LoVo (cell line): ENCODE measurements at regions not wholly inside any gene's neighbourhood (a gene's known extent, or its start where the extent isn't known, plus 50 kb on each side); places are given as distances from the start of the nearest gene placed in this dataset.

Source experiments
- DNase-seq: peaks from one replicate; pipeline ENCODE4 v3.0.0-alpha.2; 2016; ENCODE audit warnings: low spot score

- no peak for DNase-seq
Measured at GRCh38 chr14:105776924-105777323, 250.5 kb downstream of the TMEM121 start.

GRCh38 chr14:105783707-105784106 lies 257.3 kb downstream of the TMEM121 start:
- DNase-seq, result no peak

GRCh38 chr14:105793836-105794235 lies 267.5 kb downstream of the TMEM121 start:
- no peak for DNase-seq

- DNase-seq, result no peak
Measured at GRCh38 chr14:105797546-105797945, 271.2 kb downstream of the TMEM121 start.

- no peak for DNase-seq
Measured at GRCh38 chr14:105805701-105806100, 279.3 kb downstream of the TMEM121 start.

- DNase-seq, result no peak
Measured at GRCh38 chr14:105806568-105806967, 280.2 kb downstream of the TMEM121 start.

- DNase-seq, result no peak
Measured at GRCh38 chr14:105817971-105818711, 291.8 kb downstream of the TMEM121 start.

- DNase-seq, result no peak
Measured at GRCh38 chr14:105818712-105819005, 292.3 kb downstream of the TMEM121 start.

- no peak for DNase-seq
Measured at GRCh38 chr14:105830171-105830570, 303.8 kb downstream of the TMEM121 start.

- no peak for DNase-seq
Measured at GRCh38 chr14:105836160-105836559, 309.8 kb downstream of the TMEM121 start.

GRCh38 chr14:105836730-105837129 lies 310.3 kb downstream of the TMEM121 start:
- DNase-seq, result no peak

GRCh38 chr14:105837349-105838063 lies 311.1 kb downstream of the TMEM121 start:
- no peak for DNase-seq

GRCh38 chr14:105838107-105838506 lies 311.7 kb downstream of the TMEM121 start:
- DNase-seq, result no peak

GRCh38 chr14:105838591-105839424 lies 312.4 kb downstream of the TMEM121 start:
- DNase-seq, result no peak

- no peak for DNase-seq
Measured at GRCh38 chr14:105839425-105840265, 313.3 kb downstream of the TMEM121 start.

- DNase-seq, result no peak
Measured at GRCh38 chr14:105840266-105841021, 314.1 kb downstream of the TMEM121 start.

- DNase-seq, result no peak
Measured at GRCh38 chr14:105841022-105842009, 314.9 kb downstream of the TMEM121 start.

- DNase-seq, result no peak
Measured at GRCh38 chr14:105842105-105842504, 315.7 kb downstream of the TMEM121 start.

GRCh38 chr14:105843444-105844046 lies 317.2 kb downstream of the TMEM121 start:
- DNase-seq, result no peak
